C4-2B (cell line): ENCODE measurements at regions not wholly inside any gene's neighbourhood (a gene's known extent, or its start where the extent isn't known, plus 50 kb on each side); places are given as distances from the start of the nearest gene placed in this dataset.

Experiments used
- H3K27ac ChIP-seq: fragments of 450-650 bp; 2 replicates; pipeline ENCODE4 v1.5.1; 2017
- CTCF ChIP-seq: fragments of 450-650 bp; conservative IDR thresholded peaks from 2 replicates; pipeline ENCODE4 v1.5.1; 2017; ENCODE audit warnings: mild to moderate bottlenecking
- ZFX ChIP-seq: fragments of 450-650 bp; IDR thresholded peaks from 2 replicates; pipeline ENCODE4 v1.6.1; 2017

DNA sequence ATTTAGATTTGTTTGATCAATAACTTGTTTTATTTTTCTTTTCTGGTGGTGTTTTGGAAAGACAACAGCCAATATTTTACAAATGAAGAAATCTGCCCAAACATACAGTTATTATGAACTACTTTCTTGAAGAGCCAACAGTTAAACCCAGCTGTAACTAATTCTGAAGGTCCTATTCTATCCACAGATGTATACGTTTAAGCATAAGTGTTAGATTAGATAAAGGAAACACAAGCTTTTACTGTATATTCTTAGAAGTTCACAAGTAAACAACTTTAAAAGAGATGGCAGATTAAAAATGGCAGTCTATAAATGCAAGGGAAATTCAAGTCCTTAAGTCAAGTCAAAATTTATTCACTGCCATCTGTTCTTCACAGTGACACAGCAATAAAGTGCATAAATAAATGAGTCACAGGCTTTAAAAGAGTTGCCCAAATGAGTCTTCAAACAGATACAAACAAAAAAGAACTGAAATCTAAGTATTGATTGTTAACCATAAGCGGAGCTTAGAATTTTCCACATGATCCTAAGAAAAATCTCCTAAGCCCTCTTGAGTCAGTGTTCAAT lies 49.9 kb upstream of the KCNH1 start:
- no peak overlapping the region for H3K27ac ChIP-seq
- no peak for TF ChIP-seq ZFX
- TF ChIP-seq CTCF: no peak
